ENCODE measurements at regions not wholly inside any gene's neighbourhood (a gene's known extent, or its start where the extent isn't known, plus 50 kb on each side); places are given as distances from the start of the nearest gene placed in this dataset.

- DNase-seq (no peak), ATAC-seq (ENCODE audit: low read depth) (no peak)
- H3K4me1 Mint-ChIP-seq = no peaks in the 10 kb centered on the region
- TF ChIP-seq CTCF (IDR thresholded peaks at IDR 0.05) = no peak
- no peak overlapping the region for H3K4me3 Mint-ChIP-seq
- intact Hi-C loops (cut with micrococcal nuclease) = no loop called here
- H3K27me3 Mint-ChIP-seq = no peaks in the 10 kb centered on the region
- no peaks in the 10 kb centered on the region for H3K36me3 Mint-ChIP-seq (ENCODE audit: low read depth)
- peaks cover 6% of the 10 kb centered on the region for H3K9me3 Mint-ChIP-seq
- CTCF ChIA-PET = no interaction called here
- POLR2A ChIA-PET = no interaction called here
- H3K27ac Mint-ChIP-seq = no peak overlapping the region
These were observed 60.5 kb downstream of the BARX1 start for GRCh38 chr9:93894691-93895079.

GRCh38 chr9:93893899-93894690 lies 61.1 kb downstream of the BARX1 start:
- CTCF ChIA-PET = no interaction called here
- Mint-ChIP-seq H3K4me1 (no peaks in the 10 kb centered on the region), H3K4me3 (no peak overlapping the region), H3K36me3 (ENCODE audit: low read depth) (no peaks in the 10 kb centered on the region), H3K9me3 (peaks cover 6% of the 10 kb centered on the region), H3K27ac (no peak overlapping the region), H3K27me3 (no peaks in the 10 kb centered on the region)
- ATAC-seq (ENCODE audit: low read depth) (no peak), DNase-seq (no peak)
- intact Hi-C loops (cut with micrococcal nuclease) = no loop called here
- TF ChIP-seq CTCF (IDR thresholded peaks at IDR 0.05) = no peak
- POLR2A ChIA-PET = no interaction called here

DNA sequence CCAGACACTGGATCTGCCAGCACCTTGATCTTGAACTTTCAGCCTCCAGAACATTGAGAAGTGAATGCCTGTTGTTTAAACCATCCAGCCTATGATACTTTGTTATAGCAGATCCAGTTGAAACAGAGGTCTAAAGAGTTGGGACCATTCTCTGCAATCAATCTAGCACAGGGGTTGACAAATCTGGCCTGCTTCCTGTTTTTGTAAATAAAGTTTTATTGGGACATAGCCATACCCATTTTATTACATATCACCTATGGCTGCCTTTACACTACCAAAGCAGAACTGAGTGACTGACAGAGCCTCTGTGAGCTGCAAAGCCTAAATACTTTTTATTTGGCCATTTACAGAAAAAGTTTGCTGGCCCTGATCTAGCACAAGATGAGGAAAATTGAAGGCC lies 62.0 kb downstream of the BARX1 start:
- POLR2A ChIA-PET = no interaction called here
- Mint-ChIP-seq H3K4me3 (no peak overlapping the region), H3K4me1 (no peaks in the 10 kb centered on the region), H3K27ac (no peak overlapping the region), H3K9me3 (peaks cover 6% of the 10 kb centered on the region), H3K27me3 (no peaks in the 10 kb centered on the region), H3K36me3 (ENCODE audit: low read depth) (no peaks in the 10 kb centered on the region)
- ATAC-seq (ENCODE audit: low read depth) (no peak), DNase-seq (no peak)
- TF ChIP-seq CTCF (IDR thresholded peaks at IDR 0.05) = no peak
- intact Hi-C loops (cut with micrococcal nuclease) = no loop called here
- CTCF ChIA-PET = no interaction called here

DNA sequence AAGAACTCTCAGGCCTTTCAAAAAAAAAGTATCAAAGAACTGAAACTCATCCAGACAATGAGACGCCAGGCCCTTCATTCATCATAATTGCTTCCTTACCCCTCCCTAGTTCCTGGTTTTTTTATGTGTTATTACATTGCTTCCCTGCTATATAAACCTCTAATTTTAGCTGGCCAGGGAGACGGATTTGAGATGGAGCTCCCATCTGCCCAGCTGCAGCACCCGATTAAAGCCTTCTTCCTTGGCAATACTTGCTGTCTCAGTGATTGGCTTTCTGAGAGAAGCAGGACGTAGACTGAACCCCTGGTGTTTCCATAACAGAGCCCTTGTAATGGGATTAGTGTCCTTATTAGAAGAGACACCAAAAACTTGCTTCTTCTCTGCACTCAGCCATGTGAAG lies 62.4 kb downstream of the BARX1 start:
- no peak for ATAC-seq (ENCODE audit: low read depth)
- Mint-ChIP-seq H3K9me3 (peaks cover 6% of the 10 kb centered on the region), H3K27ac (no peak overlapping the region), H3K27me3 (no peaks in the 10 kb centered on the region), H3K4me3 (no peak overlapping the region), H3K36me3 (ENCODE audit: low read depth) (no peaks in the 10 kb centered on the region), H3K4me1 (no peaks in the 10 kb centered on the region)
- no peak for DNase-seq
- intact Hi-C loops (cut with micrococcal nuclease) = no loop called here
- TF ChIP-seq CTCF (IDR thresholded peaks at IDR 0.05) = no peak
- ChIA-PET POLR2A (no interaction called here), CTCF (no interaction called here)

DNA sequence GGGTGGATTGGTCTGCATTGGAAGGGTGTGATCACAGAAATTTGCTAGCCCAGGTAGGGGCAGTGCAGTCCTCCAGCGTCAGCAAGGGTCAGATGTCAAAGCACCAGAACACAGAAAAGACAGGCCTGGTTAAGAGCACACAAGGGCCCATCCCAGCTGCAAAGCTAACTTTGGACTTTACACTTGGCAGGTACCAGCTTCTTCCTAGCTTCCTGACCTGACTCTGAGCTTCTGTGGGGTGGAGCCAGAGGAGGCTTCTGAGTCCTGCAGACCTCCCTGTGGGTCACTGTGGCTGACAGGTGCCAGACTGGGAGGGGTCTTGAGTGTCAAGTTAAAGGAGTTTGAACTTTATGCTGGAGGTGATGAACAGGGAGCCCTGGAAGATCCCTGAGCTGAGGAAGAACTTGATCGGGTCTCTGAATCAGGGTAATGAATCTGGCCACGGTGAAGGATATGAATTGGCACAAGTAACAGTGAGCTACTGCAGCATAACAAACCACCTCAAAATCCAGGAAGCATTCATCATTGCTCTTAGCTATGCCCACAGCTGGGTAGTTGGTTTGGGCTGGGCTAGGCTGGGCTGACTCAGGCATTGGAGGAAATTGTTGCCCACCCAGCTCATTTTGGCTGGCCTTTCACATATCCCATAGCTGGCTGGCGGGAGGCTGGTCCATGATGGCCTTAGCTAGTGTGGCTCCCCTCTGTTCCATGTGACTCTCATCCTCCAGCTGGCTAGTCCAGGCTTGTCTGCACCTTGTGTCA lies 63.4 kb downstream of the BARX1 start:
- CTCF ChIA-PET = no interaction called here
- POLR2A ChIA-PET = no interaction called here

More for the DNA sequence above, 63.4 kb downstream of the BARX1 start:
- no peak overlapping the region for H3K27ac Mint-ChIP-seq
- H3K9me3 Mint-ChIP-seq = peaks cover 6% of the 10 kb centered on the region
- no peak overlapping the region for H3K4me3 Mint-ChIP-seq
- no peak for TF ChIP-seq CTCF (IDR thresholded peaks at IDR 0.05)
- intact Hi-C loops (cut with micrococcal nuclease) = no loop called here
- no peak for ATAC-seq (ENCODE audit: low read depth)
- H3K4me1 Mint-ChIP-seq = no peaks in the 10 kb centered on the region
- no peaks in the 10 kb centered on the region for H3K36me3 Mint-ChIP-seq (ENCODE audit: low read depth)
- no peaks in the 10 kb centered on the region for H3K27me3 Mint-ChIP-seq
- no peak for DNase-seq
